OCI-LY7 (cell line): ENCODE measurements at regions not wholly inside any gene's neighbourhood (a gene's known extent, or its start where the extent isn't known, plus 50 kb on each side); places are given as distances from the start of the nearest gene placed in this dataset.

Source experiments
- BruUV-seq: library from RNA; stranded (reverse); fragments of 400-500 nt; replicated peaks from 2 replicates; lab custom pipeline; 2021; lab: Mats Ljungman, UMichigan
- CTCF ChIA-PET: fragments of 300-600 bp; sonication (Branson Sonifier 250); formaldehyde crosslinking; loops from one replicate; lab custom pipeline; 2022; ENCODE audit warnings: antibody characterized with exemption; ENCODE audit not compliant: unreplicated experiment; lab: Charles Lee
- POLR2A ChIA-PET: fragments of 300-600 bp; sonication (Branson Sonifier 250); formaldehyde crosslinking; loops from one replicate; lab custom pipeline; 2022; ENCODE audit warnings: antibody characterized with exemption; lab: Charles Lee
- DNase-seq: peaks from one replicate; pipeline ENCODE4 v3.0.0-alpha.2; 2015; ENCODE audit warnings: low spot score
- H2AFZ ChIP-seq: fragments of 200-600 bp; sonication (generic), shearing (Covaris generic); 2 replicates; pipeline ENCODE4 v1.6.1; 2014; ENCODE audit warnings: mild to moderate bottlenecking, antibody characterized with exemption, low read length, moderate library complexity
- H3K27ac ChIP-seq: fragments of 200-600 bp; sonication (generic); 2 replicates; pipeline ENCODE4 v1.5.1; 2014; ENCODE audit warnings: mixed run types, low read depth, mild to moderate bottlenecking, moderate library complexity, low read length, inconsistent platforms; ENCODE audit not compliant: poor library complexity, severe bottlenecking
- H3K36me3 ChIP-seq: fragments of 200-600 bp; sonication (generic); 2 replicates; pipeline ENCODE4 v1.6.1; 2014; ENCODE audit warnings: mild to moderate bottlenecking, antibody characterized with exemption, low read length, moderate library complexity, mixed read lengths; ENCODE audit not compliant: insufficient read depth
- H3K4me1 ChIP-seq: fragments of 200-600 bp; sonication (generic); 2 replicates; pipeline ENCODE4 v1.5.1; 2014; ENCODE audit warnings: mild to moderate bottlenecking, low read length; ENCODE audit not compliant: insufficient read depth, poor library complexity, severe bottlenecking
- H3K4me2 ChIP-seq: fragments of 200-600 bp; sonication (generic); 2 replicates; pipeline ENCODE4 v1.6.1; 2014; ENCODE audit warnings: mild to moderate bottlenecking, low read length
- H3K4me3 ChIP-seq: fragments of 200-600 bp; sonication (generic); 2 replicates; pipeline ENCODE4 v1.5.1; 2014; ENCODE audit warnings: mild to moderate bottlenecking, low read depth, low read length; ENCODE audit not compliant: poor library complexity, severe bottlenecking
- H3K79me2 ChIP-seq: fragments of 200-600 bp; sonication (generic); 2 replicates; pipeline ENCODE4 v1.6.1; 2016; ENCODE audit warnings: low read depth, mild to moderate bottlenecking, low read length, moderate library complexity, mixed read lengths; ENCODE audit not compliant: insufficient read depth
- H3K9me2 ChIP-seq: fragments of 200-600 bp; sonication (generic); 2 replicates; pipeline ENCODE4 v1.6.1; 2016; ENCODE audit warnings: mild to moderate bottlenecking, low read length, mixed read lengths; ENCODE audit not compliant: insufficient read depth
- H3K9me3 ChIP-seq: fragments of 200-600 bp; sonication (generic); 2 replicates; pipeline ENCODE4 v1.6.1; 2014; ENCODE audit warnings: mild to moderate bottlenecking, mixed run types, low read length, mixed read lengths
- H4K20me1 ChIP-seq: fragments of 200-600 bp; sonication (generic); 2 replicates; pipeline ENCODE4 v1.6.1; 2014; ENCODE audit warnings: mild to moderate bottlenecking, antibody characterized with exemption, low read length, moderate library complexity, mixed read lengths; ENCODE audit not compliant: insufficient read depth
- CTCF ChIP-seq: fragments of 200-600 bp; sonication (generic); conservative IDR thresholded peaks from 2 replicates; pipeline ENCODE4 v1.5.1; 2014; ENCODE audit warnings: mild to moderate bottlenecking, antibody characterized with exemption, low read length, moderate library complexity, mixed read lengths
- EZH2phosphoT487 ChIP-seq: fragments of 200-600 bp; sonication (generic); IDR thresholded peaks from 2 replicates; pipeline ENCODE4 v1.6.1; 2018; ENCODE audit warnings: low read depth, borderline replicate concordance, mild to moderate bottlenecking, mixed run types, antibody characterized with exemption, low read length, moderate library complexity, mixed read lengths
- intact Hi-C: fragments of 100-400 bp; cut with micrococcal nuclease; formaldehyde crosslinking; loops from one replicate; pipeline ENCODE4 v1.10.0; 2022; ENCODE audit not compliant: unreplicated experiment

GRCh38 chr2:45288532-45289417 is 279.5 kb upstream of the SIX2 start:
- peaks cover 9% of the 10 kb centered on the region; the same call in 1 of the 2 replicates for H3K9me3 ChIP-seq
- H3K4me2 ChIP-seq, result peak overlapping the region; percentile 2; the same call in 1 of the 2 replicates
- DNase-seq, result peak; percentile 50
- peak overlapping the region; percentile 22; the same call in 1 of the 2 replicates for H2AFZ ChIP-seq
- no TSS peak for BruUV-seq
- peaks cover 18% of the 10 kb centered on the region for H3K4me1 ChIP-seq
- no peak overlapping the region for H3K27ac ChIP-seq
- H3K36me3 ChIP-seq, result no peaks in the 10 kb centered on the region; the same call in 1 of the 2 replicates
- ChIA-PET POLR2A (no interaction called here), CTCF (no interaction called here)
- TF ChIP-seq EZH2phosphoT487 (no peak), CTCF (no peak)
- no peak overlapping the region for H3K4me3 ChIP-seq
- H3K79me2 ChIP-seq, result no peaks in the 10 kb centered on the region
- H3K9me2 ChIP-seq, result no peaks in the 10 kb centered on the region
- H4K20me1 ChIP-seq, result no peaks in the 10 kb centered on the region
- intact Hi-C loops, result no loop called here

- Histone ChIP-seq H3K9me2 (no peaks in the 10 kb centered on the region), H3K4me1 (peaks cover 8% of the 10 kb centered on the region), H3K27ac (no peak overlapping the region), H3K9me3 (peaks cover 9% of the 10 kb centered on the region; the same call in 1 of the 2 replicates), H3K79me2 (no peaks in the 10 kb centered on the region), H3K4me2 (no peak overlapping the region), H3K36me3 (no peaks in the 10 kb centered on the region; the same call in 1 of the 2 replicates), H2AFZ (no peak overlapping the region), H3K4me3 (no peak overlapping the region), H4K20me1 (no peaks in the 10 kb centered on the region)
- DNase-seq, result no peak
- TF ChIP-seq EZH2phosphoT487 (no peak), CTCF (no peak)
- ChIA-PET POLR2A (interaction anchor here (1.3 to 2.0 kb wide), 2 partner anchors 9 to 11 kb away, joined by 3 to 5 read pairs; no protein-coding TSS in a partner anchor), CTCF (no interaction called here)
- intact Hi-C loops, result no loop called here
- no TSS peak for BruUV-seq
Observed at GRCh38 chr2:45287045-45287444, 277.8 kb upstream of the SIX2 start.
